H1 (cell line): ENCODE measurements at regions not wholly inside any gene's neighbourhood (a gene's known extent, or its start where the extent isn't known, plus 50 kb on each side); places are given as distances from the start of the nearest gene placed in this dataset.

ENCODE experiments used
- CTCF ChIA-PET: fragments of 300-600 bp; sonication (Branson Sonifier 250); formaldehyde crosslinking; loops from one replicate; lab custom pipeline; 2021; ENCODE audit not compliant: partially characterized antibody; lab: Charles Lee
- POLR2A ChIA-PET: fragments of 300-600 bp; sonication (Branson Sonifier 250); formaldehyde crosslinking; loops from one replicate; lab custom pipeline; 2021; ENCODE audit warnings: inconsistent platforms; ENCODE audit not compliant: partially characterized antibody; lab: Charles Lee
- DNase-seq, 2 experiments: peaks; one replicate each; pipeline versions ENCODE4 v3.0.0 to v3.0.0-alpha.2; 2010 to 2022; ENCODE audit warnings: low spot score in 2 of 2, low read depth in 1 of 2, mixed read lengths in 1 of 2
- FAIRE-seq: peaks from 2 replicates; lab custom pipeline; 2011; peaks lifted over from hg19 to GRCh38; lab: Jason Lieb, UNC
- H2AFZ ChIP-seq: 2 replicates; pipeline ENCODE4 v1.8.1; 2012; ENCODE audit warnings: low read length, inconsistent platforms
- H2AK5ac ChIP-seq: 2 replicates; pipeline ENCODE4 v1.6.1; 2013; ENCODE audit warnings: low read depth, low read length
- H2BK120ac ChIP-seq: replicated peaks from 2 replicates; pipeline ENCODE3; 2013; ENCODE audit warnings: low read depth, low read length, inconsistent platforms
- H2BK12ac ChIP-seq: 2 replicates; pipeline ENCODE4 v1.6.1; 2013; ENCODE audit warnings: low read depth, low read length
- H2BK15ac ChIP-seq: 2 replicates; pipeline ENCODE4 v1.6.1; 2013; ENCODE audit warnings: low read length
- H2BK20ac ChIP-seq: 2 replicates; pipeline ENCODE4 v1.6.1; 2013; ENCODE audit warnings: low read length
- H2BK5ac ChIP-seq: 2 replicates; pipeline ENCODE4 v1.6.1; 2013; ENCODE audit warnings: low read depth, low read length
- H3K14ac ChIP-seq: 2 replicates; pipeline ENCODE4 v1.6.1; 2013; ENCODE audit warnings: inconsistent platforms; ENCODE audit not compliant: insufficient read length
- H3K18ac ChIP-seq: 2 replicates; pipeline ENCODE4 v1.6.1; 2013; ENCODE audit warnings: low read length; ENCODE audit errors: extremely low read depth
- H3K23ac ChIP-seq: 2 replicates; pipeline ENCODE4 v1.6.1; 2013; ENCODE audit warnings: inconsistent platforms; ENCODE audit not compliant: insufficient read length
- H3K23me2 ChIP-seq: 2 replicates; pipeline ENCODE4 v1.6.1; 2013; ENCODE audit warnings: low read depth, low read length
- H3K27ac ChIP-seq: 2 replicates; pipeline ENCODE4 v1.6.1; 2011; ENCODE audit warnings: low read depth, low read length, inconsistent platforms
- H3K27me3 ChIP-seq, 4 experiments: replicated peaks in 1 of 4; 1 replicate in 1 of 4; 2 replicates in 3 of 4; pipeline versions ENCODE4 v1.6.1 to v1.8.1; 2011 to 2013; ENCODE audit warnings: low read length in 3 of 4, mild to moderate bottlenecking in 3 of 4, inconsistent platforms in 2 of 4, mixed read lengths in 2 of 4, moderate library complexity in 1 of 4; ENCODE audit not compliant: control insufficient read depth in 3 of 4, insufficient read depth in 3 of 4; ENCODE audit errors: extremely low read depth in 1 of 4
- H3K36me3 ChIP-seq, 4 experiments: 2 replicates each; pipeline versions ENCODE4 v1.6.1 to v1.8.1; 2011 to 2013; ENCODE audit warnings: mild to moderate bottlenecking in 4 of 4, low read length in 3 of 4, moderate library complexity in 2 of 4, control low read depth in 1 of 4, inconsistent platforms in 1 of 4; ENCODE audit not compliant: insufficient read depth in 4 of 4, control insufficient read depth in 2 of 4
- H3K4ac ChIP-seq: replicated peaks from 2 replicates; pipeline ENCODE3; 2013; ENCODE audit warnings: low read length, low read depth, mixed read lengths, inconsistent platforms; ENCODE audit not compliant: insufficient read length
- H3K4me1 ChIP-seq, 4 experiments: replicated peaks in 1 of 4; 1 replicate in 1 of 4; 2 replicates in 3 of 4; pipeline versions ENCODE4 v1.6.1 to v1.8.1; 2011 to 2013; ENCODE audit warnings: low read length in 3 of 4, inconsistent platforms in 2 of 4, mixed read lengths in 1 of 4; ENCODE audit not compliant: insufficient read depth in 4 of 4, control insufficient read depth in 3 of 4
- H3K4me2 ChIP-seq, 2 experiments: 2 replicates each; pipeline versions ENCODE4 v1.6.1 to v1.8.1; 2011 to 2013; ENCODE audit warnings: low read depth in 2 of 2, low read length in 2 of 2, control low read depth in 1 of 2, inconsistent platforms in 1 of 2, mild to moderate bottlenecking in 1 of 2; ENCODE audit not compliant: insufficient read depth in 1 of 2
- H3K4me3 ChIP-seq, 4 experiments: fragments of 200-600, 300-600 bp in 1 of 4; sonication (generic), shearing (Covaris generic), sonication (Bioruptor Twin) in 1 of 4; 2 replicates each; pipeline versions ENCODE4 v1.5.1 to v1.8.1; 2011 to 2016; ENCODE audit warnings: low read length in 4 of 4, low read depth in 3 of 4, control low read depth in 2 of 4, inconsistent platforms in 2 of 4, mild to moderate bottlenecking in 2 of 4, mixed read lengths in 1 of 4, moderate library complexity in 1 of 4; ENCODE audit not compliant: insufficient read depth in 2 of 4; ENCODE audit errors: extremely low read depth in 1 of 4
- H3K56ac ChIP-seq: replicated peaks from 2 replicates; pipeline ENCODE3; 2013; ENCODE audit warnings: low read depth, mild to moderate bottlenecking, mixed read lengths, low read length, inconsistent platforms; ENCODE audit not compliant: insufficient read length
- H3K79me1 ChIP-seq: 2 replicates; pipeline ENCODE4 v1.6.1; 2013; ENCODE audit warnings: low read depth, low read length, control low read depth
- H3K79me2 ChIP-seq, 2 experiments: 2 replicates each; pipeline versions ENCODE4 v1.6.1 to v1.8.1; 2012 to 2013; ENCODE audit warnings: low read length in 2 of 2, mild to moderate bottlenecking in 2 of 2, inconsistent platforms in 1 of 2; ENCODE audit not compliant: insufficient read depth in 2 of 2, control insufficient read depth in 1 of 2
- H3K9ac ChIP-seq, 4 experiments: replicated peaks in 1 of 4; 1 replicate in 1 of 4; 2 replicates in 3 of 4; pipeline versions ENCODE4 v1.6.1 to v1.8.1; 2011 to 2013; ENCODE audit warnings: low read depth in 3 of 4, low read length in 3 of 4, control low read depth in 2 of 4, mild to moderate bottlenecking in 2 of 4, moderate library complexity in 2 of 4, inconsistent platforms in 1 of 4; ENCODE audit errors: extremely low read depth in 1 of 4
- H3K9me3 ChIP-seq, 2 experiments: 2 replicates each; pipeline versions ENCODE4 v1.6.1 to v1.8.1; 2012 to 2013; ENCODE audit warnings: mild to moderate bottlenecking in 2 of 2, moderate library complexity in 2 of 2, control low read depth in 1 of 2, inconsistent platforms in 1 of 2, low read depth in 1 of 2, low read length in 1 of 2, mixed read lengths in 1 of 2; ENCODE audit not compliant: insufficient read depth in 2 of 2
- H4K20me1 ChIP-seq, 2 experiments: replicated peaks in 1 of 2; 2 replicates each; pipeline versions ENCODE3 to v1.8.1; 2011 to 2013; ENCODE audit warnings: inconsistent platforms in 2 of 2, low read length in 2 of 2, mild to moderate bottlenecking in 1 of 2; ENCODE audit not compliant: insufficient read depth in 2 of 2, control insufficient read depth in 1 of 2
- H4K5ac ChIP-seq: 2 replicates; pipeline ENCODE4 v1.6.1; 2013; ENCODE audit warnings: low read length, low read depth, mixed read lengths, inconsistent platforms; ENCODE audit not compliant: insufficient read length
- H4K8ac ChIP-seq: 2 replicates; pipeline ENCODE4 v1.8.0; 2013; ENCODE audit warnings: mild to moderate bottlenecking, moderate library complexity, low read length, inconsistent platforms; ENCODE audit not compliant: insufficient read depth; ENCODE audit errors: extremely low read depth
- H4K91ac ChIP-seq: replicated peaks from 2 replicates; pipeline ENCODE3; 2013; ENCODE audit warnings: low read length, mixed read lengths, inconsistent platforms; ENCODE audit not compliant: insufficient read length
- EP300 ChIP-seq, 2 experiments: IDR thresholded peaks; 1 replicate in 1 of 2; 2 replicates in 1 of 2; pipeline ENCODE4 v1.6.1; 2011 to 2012; ENCODE audit warnings: low read depth in 2 of 2, low read length in 2 of 2, mild to moderate bottlenecking in 2 of 2, borderline replicate concordance in 1 of 2, inconsistent platforms in 1 of 2, moderate library complexity in 1 of 2
- JUND ChIP-seq: IDR thresholded peaks from 2 replicates; pipeline ENCODE4 v1.6.1; 2011; ENCODE audit warnings: mild to moderate bottlenecking, improper control_type of control experiment, low read length
- POLR2A ChIP-seq, 2 experiments: IDR thresholded peaks; 1 replicate in 1 of 2; 2 replicates in 1 of 2; pipeline ENCODE4 v1.6.1; 2011; ENCODE audit warnings: low read depth in 2 of 2, low read length in 2 of 2, mild to moderate bottlenecking in 2 of 2; ENCODE audit errors: control extremely low read depth in 1 of 2
- RBBP5 ChIP-seq: IDR thresholded peaks from 2 replicates; pipeline ENCODE4 v1.7.1; 2012; ENCODE audit warnings: low read depth, mild to moderate bottlenecking, inconsistent platforms, low read length, moderate library complexity, borderline replicate concordance
- SIX5 ChIP-seq: IDR thresholded peaks from 2 replicates; pipeline ENCODE4 v1.6.1; 2011; ENCODE audit warnings: mild to moderate bottlenecking, low read depth, low read length
- TCF12 ChIP-seq: IDR thresholded peaks from 2 replicates; pipeline ENCODE4 v1.6.1; 2011; ENCODE audit warnings: low read depth, mild to moderate bottlenecking, low read length
- WGBS, 2 experiments: shearing (Covaris generic) in 1 of 2; methylation state at CpG; one replicate each; pipeline versions ENCODE4 v1.1.6 to v1.1.7; 2013 to 2015; ENCODE audit warnings: low lambda C conversion rate in 2 of 2, mixed read lengths in 2 of 2, inconsistent platforms in 1 of 2, low coverage in 1 of 2, missing lambda C conversion rate in 1 of 2; ENCODE audit not compliant: insufficient replicate concordance in 2 of 2, insufficient coverage in 1 of 2, insufficient read length in 1 of 2; ENCODE audit errors: extremely low coverage in 1 of 2, missing lambda C conversion rate in 1 of 2; 5-methylcytosine and 5-hydroxymethylcytosine counted together

- H2BK5ac ChIP-seq = no peak overlapping the region
- H3K4me1 ChIP-seq = no peaks in the 10 kb centered on the region
- H3K9me3 ChIP-seq = no peaks in the 10 kb centered on the region; a peak in 1 of 4 replicates
- H2BK12ac ChIP-seq = no peak overlapping the region
- H3K4me2 ChIP-seq = no peak overlapping the region
- no peaks in the 10 kb centered on the region for H4K20me1 ChIP-seq
- no peak for FAIRE-seq
- H2BK20ac ChIP-seq = no peak overlapping the region
- H3K79me1 ChIP-seq = no peaks in the 10 kb centered on the region
- CTCF ChIA-PET = interaction anchor here (0.6 to 2.1 kb wide), 4 partner anchors 18 to 821 kb away, joined by 3 to 6 read pairs (median 3); no protein-coding TSS in a partner anchor
- 86% methylated on average over 8 of the region's 8 CpGs; no CpG with 5 or more reads in 1 of the 2 experiments for WGBS, 2 experiments
- TF ChIP-seq JUND (no peak), POLR2A (IDR thresholded peaks at IDR 0.05; ENCODE audit: control extremely low read depth in 1 of 2, low read depth in 2 of 2, low read length in 2 of 2) (no peak), RBBP5 (no peak), SIX5 (no peak), TCF12 (no peak), EP300 (IDR thresholded peaks at IDR 0.05; ENCODE audit: borderline replicate concordance in 1 of 2, low read depth in 2 of 2, low read length in 2 of 2) (no peak)
- TF ChIP-seq, all 59 proteins: peak for 0
- H3K27ac ChIP-seq = no peak overlapping the region
- POLR2A ChIA-PET = no interaction called here
- no peak overlapping the region for H3K18ac ChIP-seq
- H3K79me2 ChIP-seq = no peaks in the 10 kb centered on the region
- H3K36me3 ChIP-seq = no peaks in the 10 kb centered on the region
- H2BK120ac ChIP-seq = no peak overlapping the region
- H2AK5ac ChIP-seq = no peak overlapping the region
- no peak overlapping the region for H2BK15ac ChIP-seq
- H3K27me3 ChIP-seq = no peaks in the 10 kb centered on the region
- no peak overlapping the region for H3K4me3 ChIP-seq
- no peak overlapping the region for H3K14ac ChIP-seq
- H4K5ac ChIP-seq = no peak overlapping the region
- H3K23ac ChIP-seq = no peak overlapping the region
- no peaks in the 10 kb centered on the region; the same call in 1 of the 2 replicates for H3K23me2 ChIP-seq
- H4K8ac ChIP-seq = no peak overlapping the region
- H3K56ac ChIP-seq = no peak overlapping the region
- DNase-seq = no peak
- H2AFZ ChIP-seq = no peak overlapping the region
- H3K9ac ChIP-seq = no peak overlapping the region
- H4K91ac ChIP-seq = no peak overlapping the region
- no peak overlapping the region for H3K4ac ChIP-seq
Measured at GRCh38 chr10:89929282-89930026, 228.1 kb downstream of the KIF20B start.
